WTC11 (cell line): ENCODE measurements at regions not wholly inside any gene's neighbourhood (a gene's known extent, or its start where the extent isn't known, plus 50 kb on each side); places are given as distances from the start of the nearest gene placed in this dataset.

Experiments
- ATAC-seq: fragments of 200-7000 bp; cut with Tn5 transposase; 2 replicates; pipeline ENCODE4 v1.10.0; 2021; ENCODE audit warnings: mild to moderate bottlenecking, moderate library complexity
- CTCF ChIA-PET: fragments of 300-600 bp; sonication (Branson Sonifier 250); formaldehyde crosslinking; loops from one replicate; lab custom pipeline; 2021; ENCODE audit warnings: antibody characterized with exemption; lab: Charles Lee
- POLR2A ChIA-PET: fragments of 350-600 bp; sonication (Branson Sonifier 250); formaldehyde crosslinking; loops from one replicate; lab custom pipeline; 2021; ENCODE audit warnings: antibody characterized with exemption; lab: Charles Lee
- DNase-seq: peaks from one replicate; pipeline ENCODE4 v3.0.0; 2021; ENCODE audit warnings: low spot score
- H3K27ac Mint-ChIP-seq: 2 replicates; pipeline ENCODE4 v1.8.0; 2021; ENCODE audit warnings: mixed read lengths
- H3K27me3 Mint-ChIP-seq: 2 replicates; pipeline ENCODE4 v1.8.0; 2021; ENCODE audit warnings: low read depth, mild to moderate bottlenecking, moderate library complexity, mixed read lengths
- H3K36me3 Mint-ChIP-seq: 2 replicates; pipeline ENCODE4 v1.8.0; 2021; ENCODE audit warnings: mixed read lengths
- H3K4me1 Mint-ChIP-seq: 2 replicates; pipeline ENCODE4 v1.8.0; 2022; ENCODE audit warnings: mixed read lengths
- H3K4me3 Mint-ChIP-seq: 2 replicates; pipeline ENCODE4 v1.8.0; 2021; ENCODE audit warnings: mild to moderate bottlenecking, moderate library complexity, mixed read lengths
- H3K9me3 Mint-ChIP-seq: 2 replicates; pipeline ENCODE4 v1.8.0; 2021; ENCODE audit warnings: mixed read lengths
- AFF4 ChIP-seq: sonication (generic); formaldehyde crosslinking; IDR thresholded peaks from 2 replicates; pipeline ENCODE4 v1.8.1; 2023; ENCODE audit warnings: mild to moderate bottlenecking, missing genetic modification reagents, borderline replicate concordance
- CDX4 ChIP-seq: fragments of 250-450 bp; sonication (Bioruptor Pico); IDR thresholded peaks from 2 replicates; pipeline ENCODE4 v1.9.0; 2021; ENCODE audit warnings: moderate library complexity, mild to moderate bottlenecking, inconsistent platforms, borderline replicate concordance
- CTCF ChIP-seq: fragments of 200-600 bp; IDR thresholded peaks from 2 replicates; pipeline ENCODE4 v1.8.0; 2022; ENCODE audit warnings: antibody characterized with exemption
- ELF4 ChIP-seq: sonication (generic); formaldehyde crosslinking; IDR thresholded peaks from 2 replicates; pipeline ENCODE4 v1.8.1; 2022; ENCODE audit warnings: low read depth, mild to moderate bottlenecking, moderate library complexity, missing genetic modification reagents
- EMX1 ChIP-seq: fragments of 250-450 bp; sonication (Bioruptor Pico); IDR thresholded peaks from 2 replicates; pipeline ENCODE4 v1.8.0; 2021; ENCODE audit warnings: mild to moderate bottlenecking
- FOXJ3 ChIP-seq: sonication (generic); formaldehyde crosslinking; IDR thresholded peaks from 2 replicates; pipeline ENCODE4 v1.9.0; 2021; ENCODE audit warnings: missing genetic modification reagents, mild to moderate bottlenecking, borderline replicate concordance
- FOXP4 ChIP-seq: sonication (generic); formaldehyde crosslinking; IDR thresholded peaks from 2 replicates; pipeline ENCODE4 v1.8.0; 2022; ENCODE audit warnings: mild to moderate bottlenecking, missing genetic modification reagents
- GABPB1 ChIP-seq: sonication (generic); formaldehyde crosslinking; IDR thresholded peaks from 2 replicates; pipeline ENCODE4 v1.8.1; 2023; ENCODE audit warnings: mild to moderate bottlenecking, missing genetic modification reagents
- HMGA2 ChIP-seq: fragments of 250-450 bp; sonication (Bioruptor Pico); IDR thresholded peaks from 2 replicates; pipeline ENCODE4 v1.4.0; 2021; ENCODE audit warnings: mild to moderate bottlenecking, moderate library complexity
- KAT7 ChIP-seq: sonication (generic); formaldehyde crosslinking; IDR thresholded peaks from 2 replicates; pipeline ENCODE4 v1.8.1; 2023; ENCODE audit warnings: missing genetic modification reagents, mild to moderate bottlenecking, borderline replicate concordance
- MLX ChIP-seq: sonication (generic); formaldehyde crosslinking; IDR thresholded peaks from 2 replicates; pipeline ENCODE4 v1.8.1; 2023; ENCODE audit warnings: mild to moderate bottlenecking, missing genetic modification reagents, moderate library complexity
- PRDM15 ChIP-seq: sonication (generic); formaldehyde crosslinking; IDR thresholded peaks from 2 replicates; pipeline ENCODE4 v1.8.0; 2022; ENCODE audit warnings: missing genetic modification reagents
- SMAD4 ChIP-seq: sonication (generic); formaldehyde crosslinking; IDR thresholded peaks from 2 replicates; pipeline ENCODE4 v1.8.0; 2022; ENCODE audit warnings: mild to moderate bottlenecking, missing genetic modification reagents
- SOX15 ChIP-seq: fragments of 250-450 bp; sonication (Bioruptor Pico); IDR thresholded peaks from 2 replicates; pipeline ENCODE4 v1.9.0; 2021; ENCODE audit warnings: mild to moderate bottlenecking
- ZNF219 ChIP-seq: sonication (generic); formaldehyde crosslinking; IDR thresholded peaks from 2 replicates; pipeline ENCODE4 v1.8.0; 2023; ENCODE audit warnings: missing genetic modification reagents, mild to moderate bottlenecking, borderline replicate concordance
- ZNF317 ChIP-seq: sonication (generic); formaldehyde crosslinking; IDR thresholded peaks from 2 replicates; pipeline ENCODE4 v1.8.1; 2023; ENCODE audit warnings: low read depth, mild to moderate bottlenecking, moderate library complexity, missing genetic modification reagents, borderline replicate concordance

- H3K27ac Mint-ChIP-seq: no peak overlapping the region
- DNase-seq (no peak), ATAC-seq (0 out of 2 replicates have a peak, but pooled peaks have one; percentile 22)
- ChIA-PET POLR2A (no interaction called here), CTCF (no interaction called here)
- H3K4me1 Mint-ChIP-seq: peaks cover 21% of the 10 kb centered on the region
- H3K9me3 Mint-ChIP-seq: peaks cover 4% of the 10 kb centered on the region; the same call in 1 of the 2 replicates
- no peaks in the 10 kb centered on the region for H3K36me3 Mint-ChIP-seq
- no peaks in the 10 kb centered on the region for H3K27me3 Mint-ChIP-seq
- H3K4me3 Mint-ChIP-seq: no peak overlapping the region
- TF ChIP-seq SOX15: no peak
- no peak for TF ChIP-seq EMX1 (CRISPR knock-in tag)
- no peak for TF ChIP-seq FOXJ3 (CRISPR knock-in tag)
- no peak for TF ChIP-seq CDX4 (CRISPR knock-in tag)
- no peak for TF ChIP-seq PRDM15 (CRISPR knock-in tag)
- no peak for TF ChIP-seq ZNF219
- TF ChIP-seq AFF4: no peak
Observed at GRCh38 chr3:76943058-76943457, 96.8 kb upstream of the ROBO2 start.

GRCh38 chr3:76943671-76944070 lies 96.2 kb upstream of the ROBO2 start:
- no peak for ATAC-seq
- POLR2A ChIA-PET: no interaction called here
- TF ChIP-seq HMGA2: no peak
- no peak for TF ChIP-seq ZNF317
- no peak for TF ChIP-seq SMAD4 (CRISPR knock-in tag)
- TF ChIP-seq FOXP4: no peak
- TF ChIP-seq ELF4 (CRISPR knock-in tag): no peak
- no peak for TF ChIP-seq AFF4
- TF ChIP-seq GABPB1 (CRISPR knock-in tag): no peak
- no peak for TF ChIP-seq CTCF
- TF ChIP-seq MLX (CRISPR knock-in tag): no peak
- no peak for TF ChIP-seq KAT7 (CRISPR knock-in tag)
- TF ChIP-seq, all 79 proteins: peak for 0
- H3K4me3 Mint-ChIP-seq: no peak overlapping the region
- no peak for DNase-seq
- H3K9me3 Mint-ChIP-seq: peaks cover 4% of the 10 kb centered on the region; the same call in 1 of the 2 replicates
- H3K27me3 Mint-ChIP-seq: no peaks in the 10 kb centered on the region
- no peak overlapping the region for H3K27ac Mint-ChIP-seq
- CTCF ChIA-PET: no interaction called here
- H3K4me1 Mint-ChIP-seq: peaks cover 21% of the 10 kb centered on the region
- no peaks in the 10 kb centered on the region for H3K36me3 Mint-ChIP-seq
